GM23248 (cell line): ENCODE measurements at regions not wholly inside any gene's neighbourhood (a gene's known extent, or its start where the extent isn't known, plus 50 kb on each side); places are given as distances from the start of the nearest gene placed in this dataset.

ENCODE experiments used
- DNase-seq: peaks from one replicate; pipeline ENCODE4 v3.0.0-alpha.2; 2015
- H2AFZ ChIP-seq: fragments of 200-600 bp; sonication (generic); 2 replicates; pipeline ENCODE4 v1.6.1; 2016; ENCODE audit warnings: antibody characterized with exemption
- H3F3A ChIP-seq: fragments of 200-600 bp; sonication (generic); 2 replicates; pipeline ENCODE4 v1.6.1; 2016; ENCODE audit warnings: mild to moderate bottlenecking, antibody characterized with exemption, mixed run types; ENCODE audit not compliant: insufficient read depth
- H3K27ac ChIP-seq: fragments of 200-600 bp; sonication (generic); 2 replicates; pipeline ENCODE4 v1.5.1; 2016; ENCODE audit warnings: mild to moderate bottlenecking
- H3K27me3 ChIP-seq: fragments of 200-600 bp; sonication (generic); replicated peaks from 2 replicates; pipeline ENCODE4 v1.6.1; 2016; ENCODE audit warnings: mild to moderate bottlenecking; ENCODE audit not compliant: insufficient read depth
- H3K36me3 ChIP-seq: fragments of 200-600 bp; sonication (generic); 2 replicates; pipeline ENCODE4 v1.6.1; 2016; ENCODE audit warnings: low read depth, mild to moderate bottlenecking
- H3K4me1 ChIP-seq: fragments of 200-600 bp; sonication (generic); 2 replicates; pipeline ENCODE4 v1.6.1; 2016; ENCODE audit warnings: mild to moderate bottlenecking; ENCODE audit not compliant: insufficient read depth
- H3K4me2 ChIP-seq: fragments of 200-600 bp; sonication (generic); one replicate; pipeline ENCODE4 v1.6.1; 2016; ENCODE audit warnings: mild to moderate bottlenecking; ENCODE audit not compliant: unreplicated experiment
- H3K4me3 ChIP-seq: fragments of 200-600 bp; sonication (generic); 2 replicates; pipeline ENCODE4 v1.5.1; 2016; ENCODE audit warnings: mild to moderate bottlenecking
- H3K79me2 ChIP-seq: fragments of 200-600 bp; sonication (generic); 2 replicates; pipeline ENCODE4 v1.6.1; 2016; ENCODE audit warnings: mild to moderate bottlenecking; ENCODE audit not compliant: insufficient read depth
- H3K9ac ChIP-seq: fragments of 200-600 bp; sonication (generic); 2 replicates; pipeline ENCODE4 v1.6.1; 2016; ENCODE audit warnings: mild to moderate bottlenecking
- H3K9me2 ChIP-seq: fragments of 200-600 bp; sonication (generic); 2 replicates; pipeline ENCODE4 v1.6.1; 2016; ENCODE audit warnings: mixed run types, mild to moderate bottlenecking, moderate library complexity; ENCODE audit not compliant: insufficient read depth
- H3K9me3 ChIP-seq: fragments of 200-600 bp; sonication (generic); one replicate; pipeline ENCODE4 v1.6.1; 2017; ENCODE audit warnings: low read depth
- H4K20me1 ChIP-seq: fragments of 200-600 bp; sonication (generic); 2 replicates; pipeline ENCODE4 v1.6.0; 2016; ENCODE audit not compliant: insufficient read depth
- EZH2 ChIP-seq: fragments of 200-600 bp; sonication (generic); IDR thresholded peaks from 2 replicates; pipeline ENCODE4 v1.6.1; 2018; ENCODE audit warnings: antibody characterized with exemption, mild to moderate bottlenecking; ENCODE audit not compliant: insufficient read depth, poor library complexity, severe bottlenecking
- EZH2phosphoT487 ChIP-seq: fragments of 200-600 bp; sonication (generic); IDR thresholded peaks from 2 replicates; pipeline ENCODE4 v1.6.1; 2018; ENCODE audit warnings: antibody characterized with exemption, moderate library complexity, mild to moderate bottlenecking, low read depth; ENCODE audit not compliant: insufficient read depth
- WGBS, 2 experiments: methylation state at CpG; one replicate each; pipeline ENCODE4 v1.1.6; 2015 to 2017; ENCODE audit warnings: low lambda C conversion rate in 2 of 2, low coverage in 1 of 2; ENCODE audit errors: missing lambda C conversion rate in 2 of 2; 5-methylcytosine and 5-hydroxymethylcytosine counted together
- in situ Hi-C: fragments of 300-500 bp; cut with MboI; formaldehyde crosslinking; loops from 2 replicates; pipeline ENCODE4 v1.15.0; 2020

GRCh38 chr2:239516286-239516953 is 115.6 kb upstream of the HDAC4 start:
- Histone ChIP-seq H3K4me2 (no peak overlapping the region), H3K27me3 (no peaks in the 10 kb centered on the region), H3K9ac (no peak overlapping the region), H3K9me3 (no peaks in the 10 kb centered on the region), H3K36me3 (no peaks in the 10 kb centered on the region), H3K4me3 (no peak overlapping the region), H3K9me2 (no peaks in the 10 kb centered on the region), H3K27ac (no peak overlapping the region), H3F3A (no peaks in the 10 kb centered on the region), H3K4me1 (no peaks in the 10 kb centered on the region), H3K79me2 (no peaks in the 10 kb centered on the region), H4K20me1 (no peaks in the 10 kb centered on the region), H2AFZ (no peak overlapping the region)
- DNase-seq: no peak
- in situ Hi-C loops: no loop called here
- TF ChIP-seq EZH2: no peak
- no peak for TF ChIP-seq EZH2phosphoT487
- 51 to 59% methylated on average over 10 to 11 of the region's 13 CpGs for WGBS, 2 experiments

DNA sequence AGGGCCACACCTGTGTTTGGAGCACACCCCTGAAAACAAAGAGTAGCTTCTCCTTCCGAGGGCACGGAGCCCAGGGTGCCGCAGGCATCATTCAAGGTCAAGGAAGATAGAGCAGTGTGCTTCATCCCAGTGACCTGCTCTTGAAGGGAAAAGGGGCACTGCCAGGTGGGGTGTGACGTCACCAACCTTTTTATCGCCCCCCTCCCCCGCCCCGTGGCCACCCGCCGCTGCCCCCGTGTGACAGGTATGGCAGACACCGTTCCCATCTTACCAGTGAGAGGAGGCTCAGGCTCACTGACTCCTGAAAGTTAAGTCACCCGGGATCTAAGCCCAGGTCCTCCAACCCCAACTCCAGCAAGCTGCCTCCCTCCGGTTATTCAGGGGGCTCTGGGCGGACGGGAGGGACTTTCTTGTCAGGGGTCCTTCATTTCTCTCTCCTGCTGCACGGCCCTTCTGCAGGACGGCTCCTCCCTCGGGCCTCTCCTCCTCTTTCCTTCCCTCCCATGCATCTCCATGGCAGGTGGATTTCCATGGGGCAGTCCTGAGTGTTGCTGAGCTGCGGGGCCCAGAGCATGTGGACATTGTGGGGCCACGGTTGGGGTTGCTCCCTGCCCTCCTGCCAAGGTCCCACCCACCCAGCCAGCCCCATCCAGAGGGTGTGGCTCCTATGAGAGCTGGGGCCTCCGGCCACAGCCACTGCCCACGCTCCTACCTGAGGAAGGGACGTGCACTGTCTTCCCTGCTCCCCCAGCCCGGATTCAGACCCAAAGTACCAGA is 114.1 kb upstream of the HDAC4 start:
- Histone ChIP-seq H3K27ac (no peak overlapping the region), H3K4me1 (no peaks in the 10 kb centered on the region), H2AFZ (no peak overlapping the region), H3F3A (no peaks in the 10 kb centered on the region), H3K79me2 (no peaks in the 10 kb centered on the region), H3K36me3 (no peaks in the 10 kb centered on the region), H4K20me1 (no peaks in the 10 kb centered on the region), H3K27me3 (no peaks in the 10 kb centered on the region), H3K4me3 (no peak overlapping the region), H3K9me2 (no peaks in the 10 kb centered on the region), H3K4me2 (no peak overlapping the region), H3K9me3 (no peaks in the 10 kb centered on the region), H3K9ac (no peak overlapping the region)
- TF ChIP-seq EZH2phosphoT487 (no peak), EZH2 (no peak)
- 55 to 72% methylated on average over 19 to 24 of the region's 24 CpGs for WGBS, 2 experiments
- no peak for DNase-seq
- in situ Hi-C loops: no loop called here

DNA sequence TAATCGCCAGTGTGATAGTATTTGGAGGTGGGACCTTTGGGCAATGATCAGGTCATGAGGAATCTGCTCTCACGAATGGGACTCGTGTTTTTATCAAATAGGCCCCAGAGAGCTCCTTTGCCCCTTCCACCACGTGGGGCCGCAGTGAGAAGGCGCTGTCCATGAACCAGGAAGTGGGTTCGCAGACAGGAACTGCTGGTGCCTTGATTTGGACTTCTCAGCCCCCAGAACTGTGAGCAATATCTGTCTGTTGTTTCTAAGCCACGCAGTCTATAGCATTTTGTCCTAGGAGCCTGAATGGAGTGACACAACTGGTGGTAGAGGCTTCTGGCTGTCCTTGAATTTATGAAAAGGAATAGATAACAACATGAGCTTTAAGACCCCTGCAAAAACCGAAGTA is 111.2 kb upstream of the HDAC4 start:
- Histone ChIP-seq H3K79me2 (no peaks in the 10 kb centered on the region), H3F3A (no peaks in the 10 kb centered on the region), H3K27me3 (no peaks in the 10 kb centered on the region), H3K4me2 (no peak overlapping the region), H4K20me1 (no peaks in the 10 kb centered on the region), H3K4me3 (no peak overlapping the region), H3K9me2 (no peaks in the 10 kb centered on the region), H2AFZ (no peak overlapping the region), H3K36me3 (no peaks in the 10 kb centered on the region), H3K27ac (no peak overlapping the region), H3K9ac (no peak overlapping the region), H3K9me3 (no peaks in the 10 kb centered on the region), H3K4me1 (no peaks in the 10 kb centered on the region)
- no peak for DNase-seq
- TF ChIP-seq EZH2: no peak
- in situ Hi-C loops: no loop called here
- 59 to 64% methylated on average over 9 of the region's 9 CpGs for WGBS, 2 experiments

GRCh38 chr2:239509373-239510143 is 108.7 kb upstream of the HDAC4 start:
- in situ Hi-C loops: no loop called here
- H3K4me2 ChIP-seq: no peak overlapping the region
- H3K9me3 ChIP-seq: no peaks in the 10 kb centered on the region
- no peaks in the 10 kb centered on the region for H3F3A ChIP-seq
- no peak for DNase-seq
- no peaks in the 10 kb centered on the region for H3K79me2 ChIP-seq
- H3K4me3 ChIP-seq: no peak overlapping the region
- H3K4me1 ChIP-seq: no peaks in the 10 kb centered on the region
- H4K20me1 ChIP-seq: no peaks in the 10 kb centered on the region
- no peak overlapping the region for H2AFZ ChIP-seq
- no peaks in the 10 kb centered on the region for H3K9me2 ChIP-seq
- TF ChIP-seq EZH2phosphoT487 (no peak), EZH2 (no peak)
- no peaks in the 10 kb centered on the region for H3K36me3 ChIP-seq
- peaks cover 5% of the 10 kb centered on the region for H3K27me3 ChIP-seq
- H3K27ac ChIP-seq: no peak overlapping the region
- WGBS, 2 experiments: 36 to 37% methylated on average over 19 of the region's 19 CpGs
- H3K9ac ChIP-seq: no peak overlapping the region
